OCI-LY7 (cell line): ENCODE measurements at regions not wholly inside any gene's neighbourhood (a gene's known extent, or its start where the extent isn't known, plus 50 kb on each side); places are given as distances from the start of the nearest gene placed in this dataset.

Experiments
- BruUV-seq: library from RNA; stranded (reverse); fragments of 400-500 nt; replicated peaks from 2 replicates; lab custom pipeline; 2021; lab: Mats Ljungman, UMichigan
- CTCF ChIA-PET: fragments of 300-600 bp; sonication (Branson Sonifier 250); formaldehyde crosslinking; loops from one replicate; lab custom pipeline; 2022; ENCODE audit warnings: antibody characterized with exemption; ENCODE audit not compliant: unreplicated experiment; lab: Charles Lee
- POLR2A ChIA-PET: fragments of 300-600 bp; sonication (Branson Sonifier 250); formaldehyde crosslinking; loops from one replicate; lab custom pipeline; 2022; ENCODE audit warnings: antibody characterized with exemption; lab: Charles Lee
- DNase-seq: peaks from one replicate; pipeline ENCODE4 v3.0.0-alpha.2; 2015; ENCODE audit warnings: low spot score
- H2AFZ ChIP-seq: fragments of 200-600 bp; sonication (generic), shearing (Covaris generic); 2 replicates; pipeline ENCODE4 v1.6.1; 2014; ENCODE audit warnings: mild to moderate bottlenecking, antibody characterized with exemption, low read length, moderate library complexity
- H3K27ac ChIP-seq: fragments of 200-600 bp; sonication (generic); 2 replicates; pipeline ENCODE4 v1.5.1; 2014; ENCODE audit warnings: mixed run types, low read depth, mild to moderate bottlenecking, moderate library complexity, low read length, inconsistent platforms; ENCODE audit not compliant: poor library complexity, severe bottlenecking
- H3K36me3 ChIP-seq: fragments of 200-600 bp; sonication (generic); 2 replicates; pipeline ENCODE4 v1.6.1; 2014; ENCODE audit warnings: mild to moderate bottlenecking, antibody characterized with exemption, low read length, moderate library complexity, mixed read lengths; ENCODE audit not compliant: insufficient read depth
- H3K4me1 ChIP-seq: fragments of 200-600 bp; sonication (generic); 2 replicates; pipeline ENCODE4 v1.5.1; 2014; ENCODE audit warnings: mild to moderate bottlenecking, low read length; ENCODE audit not compliant: insufficient read depth, poor library complexity, severe bottlenecking
- H3K4me2 ChIP-seq: fragments of 200-600 bp; sonication (generic); 2 replicates; pipeline ENCODE4 v1.6.1; 2014; ENCODE audit warnings: mild to moderate bottlenecking, low read length
- H3K4me3 ChIP-seq: fragments of 200-600 bp; sonication (generic); 2 replicates; pipeline ENCODE4 v1.5.1; 2014; ENCODE audit warnings: mild to moderate bottlenecking, low read depth, low read length; ENCODE audit not compliant: poor library complexity, severe bottlenecking
- H3K79me2 ChIP-seq: fragments of 200-600 bp; sonication (generic); 2 replicates; pipeline ENCODE4 v1.6.1; 2016; ENCODE audit warnings: low read depth, mild to moderate bottlenecking, low read length, moderate library complexity, mixed read lengths; ENCODE audit not compliant: insufficient read depth
- H3K9me2 ChIP-seq: fragments of 200-600 bp; sonication (generic); 2 replicates; pipeline ENCODE4 v1.6.1; 2016; ENCODE audit warnings: mild to moderate bottlenecking, low read length, mixed read lengths; ENCODE audit not compliant: insufficient read depth
- H3K9me3 ChIP-seq: fragments of 200-600 bp; sonication (generic); 2 replicates; pipeline ENCODE4 v1.6.1; 2014; ENCODE audit warnings: mild to moderate bottlenecking, mixed run types, low read length, mixed read lengths
- H4K20me1 ChIP-seq: fragments of 200-600 bp; sonication (generic); 2 replicates; pipeline ENCODE4 v1.6.1; 2014; ENCODE audit warnings: mild to moderate bottlenecking, antibody characterized with exemption, low read length, moderate library complexity, mixed read lengths; ENCODE audit not compliant: insufficient read depth
- EZH2phosphoT487 ChIP-seq: fragments of 200-600 bp; sonication (generic); IDR thresholded peaks from 2 replicates; pipeline ENCODE4 v1.6.1; 2018; ENCODE audit warnings: low read depth, borderline replicate concordance, mild to moderate bottlenecking, mixed run types, antibody characterized with exemption, low read length, moderate library complexity, mixed read lengths
- intact Hi-C: fragments of 100-400 bp; cut with micrococcal nuclease; formaldehyde crosslinking; loops from one replicate; pipeline ENCODE4 v1.10.0; 2022; ENCODE audit not compliant: unreplicated experiment
- TF ChIP-seq, protein P1 (sequence below): fragments of 200-600 bp; sonication (generic); conservative IDR thresholded peaks from 2 replicates; pipeline ENCODE4 v1.5.1; 2014; ENCODE audit warnings: mild to moderate bottlenecking, antibody characterized with exemption, low read length, moderate library complexity, mixed read lengths

DNA sequence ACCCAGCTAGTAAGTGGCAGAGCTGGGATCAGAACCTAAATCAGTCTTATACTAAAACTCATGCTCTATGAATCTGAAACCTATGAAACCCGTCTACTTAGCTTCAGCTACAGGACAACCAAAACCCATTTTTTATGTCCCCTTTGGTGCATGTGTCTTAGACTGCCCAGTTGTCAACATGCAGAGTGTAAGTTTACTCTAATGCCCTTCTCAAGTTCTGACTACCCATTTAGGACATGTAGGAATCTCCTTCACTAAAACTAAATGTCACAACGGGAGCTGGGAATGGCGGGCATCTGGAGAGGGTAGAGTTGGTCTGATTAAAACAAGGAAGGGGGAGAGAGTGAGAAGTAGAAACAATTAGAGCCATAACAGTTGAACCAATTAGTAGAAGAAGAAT is 167.9 kb upstream of the UBASH3B start:
- CTCF ChIA-PET = no interaction called here
- DNase-seq = no peak
- BruUV-seq = no TSS peak
- H3K9me2 ChIP-seq = no peaks in the 10 kb centered on the region
- H3K79me2 ChIP-seq = no peaks in the 10 kb centered on the region
- POLR2A ChIA-PET = no interaction called here
- H3K9me3 ChIP-seq = 0 out of 2 replicates have a peak, but pooled peaks cover 4% of the 10 kb centered on the region
- H3K36me3 ChIP-seq = no peaks in the 10 kb centered on the region
- H3K4me1 ChIP-seq = no peaks in the 10 kb centered on the region
- no peak overlapping the region for H2AFZ ChIP-seq
- intact Hi-C loops = no loop called here
- TF ChIP-seq, protein P1, sequence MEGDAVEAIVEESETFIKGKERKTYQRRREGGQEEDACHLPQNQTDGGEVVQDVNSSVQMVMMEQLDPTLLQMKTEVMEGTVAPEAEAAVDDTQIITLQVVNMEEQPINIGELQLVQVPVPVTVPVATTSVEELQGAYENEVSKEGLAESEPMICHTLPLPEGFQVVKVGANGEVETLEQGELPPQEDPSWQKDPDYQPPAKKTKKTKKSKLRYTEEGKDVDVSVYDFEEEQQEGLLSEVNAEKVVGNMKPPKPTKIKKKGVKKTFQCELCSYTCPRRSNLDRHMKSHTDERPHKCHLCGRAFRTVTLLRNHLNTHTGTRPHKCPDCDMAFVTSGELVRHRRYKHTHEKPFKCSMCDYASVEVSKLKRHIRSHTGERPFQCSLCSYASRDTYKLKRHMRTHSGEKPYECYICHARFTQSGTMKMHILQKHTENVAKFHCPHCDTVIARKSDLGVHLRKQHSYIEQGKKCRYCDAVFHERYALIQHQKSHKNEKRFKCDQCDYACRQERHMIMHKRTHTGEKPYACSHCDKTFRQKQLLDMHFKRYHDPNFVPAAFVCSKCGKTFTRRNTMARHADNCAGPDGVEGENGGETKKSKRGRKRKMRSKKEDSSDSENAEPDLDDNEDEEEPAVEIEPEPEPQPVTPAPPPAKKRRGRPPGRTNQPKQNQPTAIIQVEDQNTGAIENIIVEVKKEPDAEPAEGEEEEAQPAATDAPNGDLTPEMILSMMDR = no peak
- TF ChIP-seq EZH2phosphoT487 = no peak
- no peak overlapping the region for H3K27ac ChIP-seq
- no peaks in the 10 kb centered on the region for H4K20me1 ChIP-seq
- no peak overlapping the region for H3K4me3 ChIP-seq
- no peak overlapping the region for H3K4me2 ChIP-seq

DNA sequence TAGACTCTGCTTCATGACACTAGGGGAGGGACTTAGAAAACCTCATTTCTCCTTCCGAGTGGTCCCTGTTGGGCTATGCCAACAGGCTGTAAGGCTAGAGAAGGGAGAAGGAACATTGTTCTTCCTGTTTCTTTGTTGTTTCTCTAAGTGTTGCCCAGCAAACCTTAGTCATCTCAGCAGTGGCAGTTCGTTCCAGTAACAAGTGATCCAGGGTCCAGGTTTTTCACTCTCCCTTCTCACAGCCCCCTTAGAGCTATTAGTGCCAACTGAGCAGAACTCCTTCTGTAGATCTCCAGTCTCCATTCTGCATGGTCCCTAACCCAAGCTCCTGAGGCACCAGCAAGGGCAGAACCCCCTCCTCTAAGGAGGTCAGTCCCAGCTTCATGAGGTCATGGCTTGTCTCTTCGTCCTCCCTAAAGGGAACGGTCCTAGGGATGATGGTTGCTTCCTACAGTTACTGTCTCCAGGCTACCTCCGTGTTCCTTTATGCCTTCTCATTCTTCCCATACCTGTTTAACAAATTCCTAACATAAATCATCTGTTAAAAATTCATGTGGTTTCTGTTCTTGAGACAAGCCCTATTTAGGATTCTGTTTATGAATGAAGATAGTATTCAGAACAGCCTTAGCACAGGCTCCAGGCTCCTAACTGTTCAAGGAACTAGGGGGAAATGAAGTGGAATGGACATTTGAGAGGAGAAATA is 168.6 kb upstream of the UBASH3B start:
- CTCF ChIA-PET = no interaction called here
- H3K36me3 ChIP-seq = no peaks in the 10 kb centered on the region
- H4K20me1 ChIP-seq = no peaks in the 10 kb centered on the region
- H3K9me2 ChIP-seq = no peaks in the 10 kb centered on the region
- no TSS peak for BruUV-seq
- 0 out of 2 replicates have a peak, but pooled peaks cover 4% of the 10 kb centered on the region for H3K9me3 ChIP-seq
- TF ChIP-seq EZH2phosphoT487 = no peak
- TF ChIP-seq, protein P1 = no peak
- H2AFZ ChIP-seq = no peak overlapping the region
- intact Hi-C loops = no loop called here
- no peak for DNase-seq
- H3K27ac ChIP-seq = no peak overlapping the region
- no peak overlapping the region for H3K4me2 ChIP-seq
- H3K4me1 ChIP-seq = no peaks in the 10 kb centered on the region
- POLR2A ChIA-PET = no interaction called here
- H3K79me2 ChIP-seq = no peaks in the 10 kb centered on the region
- no peak overlapping the region for H3K4me3 ChIP-seq

DNA sequence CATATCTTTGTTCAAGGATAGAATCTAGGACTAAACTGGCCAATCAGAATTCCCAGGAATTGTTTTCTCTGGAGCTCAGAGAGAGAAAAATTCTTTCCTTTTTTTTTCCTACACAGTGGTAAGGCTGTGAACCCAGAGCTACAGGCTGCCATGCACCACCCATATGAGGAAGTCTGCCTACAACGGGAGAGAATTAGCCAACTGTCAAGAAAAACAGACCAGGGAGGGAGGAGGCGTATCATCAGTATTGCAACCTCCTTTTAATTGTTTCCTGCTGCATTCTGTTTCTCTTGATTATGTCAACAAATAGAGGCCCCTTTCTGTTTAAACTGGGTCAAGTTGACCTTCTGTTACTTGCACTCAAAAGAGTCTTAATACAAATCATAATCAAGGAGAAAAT is 176.5 kb upstream of the UBASH3B start:
- intact Hi-C loops = no loop called here
- CTCF ChIA-PET = no interaction called here
- no TSS peak for BruUV-seq

More for the DNA sequence above, 176.5 kb upstream of the UBASH3B start:
- no peak for TF ChIP-seq EZH2phosphoT487
- TF ChIP-seq, protein P1 = no peak
- 0 out of 2 replicates have a peak, but pooled peaks cover 4% of the 10 kb centered on the region for H3K9me3 ChIP-seq
- POLR2A ChIA-PET = interaction anchor here (0.7 to 1.2 kb wide), 2 partner anchors 11 to 700 kb away, joined by 3 to 4 read pairs; no protein-coding TSS in a partner anchor
- no peak overlapping the region for H3K27ac ChIP-seq
- H2AFZ ChIP-seq = no peak overlapping the region
- H4K20me1 ChIP-seq = no peaks in the 10 kb centered on the region
- no peaks in the 10 kb centered on the region for H3K79me2 ChIP-seq
- H3K9me2 ChIP-seq = no peaks in the 10 kb centered on the region
- H3K4me2 ChIP-seq = no peak overlapping the region
- H3K4me1 ChIP-seq = no peaks in the 10 kb centered on the region
- no peak for DNase-seq
- H3K4me3 ChIP-seq = no peak overlapping the region
- no peaks in the 10 kb centered on the region for H3K36me3 ChIP-seq
